ENCODE measurements at regions not wholly inside any gene's neighbourhood (a gene's known extent, or its start where the extent isn't known, plus 50 kb on each side); places are given as distances from the start of the nearest gene placed in this dataset.

DNA sequence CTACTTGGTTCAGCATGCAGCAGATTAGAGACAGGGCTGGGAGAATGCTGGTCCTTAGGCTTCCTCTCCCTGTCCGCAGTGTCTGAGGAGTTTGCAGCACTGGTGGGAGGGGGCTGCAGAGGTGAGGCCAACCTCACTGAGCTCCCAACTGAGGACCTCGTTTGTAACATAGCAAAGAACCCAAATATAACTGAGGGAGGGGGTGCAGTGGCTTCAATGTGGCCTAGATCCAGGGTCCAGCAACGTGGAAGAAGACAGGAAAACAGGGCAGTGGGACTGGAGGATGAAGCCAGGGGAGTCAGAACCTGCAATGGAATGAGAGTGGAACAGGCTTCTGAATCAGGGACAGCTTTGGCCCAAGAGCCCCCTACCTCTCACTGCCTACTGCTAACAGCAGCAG is 84.3 kb upstream of the MAFB start:
- Histone ChIP-seq H3K4me3 (no peak overlapping the region), H3K27ac (no peak overlapping the region), H3K4me1 (peaks cover 0 to 8% (median 0%) of the 10 kb centered on the region in 3 donors), H3K27me3 (peaks cover 0 to 4% (median 0%) of the 10 kb centered on the region in 4 donors), H3K9me3 (no peaks in the 10 kb centered on the region), H3K36me3 (no peaks in the 10 kb centered on the region)
- WGBS, 2 donors = 32 to 63% methylated on average over 2 of the region's 3 CpGs
- no peak for DNase-seq
- intact Hi-C loops (cut with DNase I) = no loop called here
- no peak for TF ChIP-seq POLR2A (IDR thresholded peaks at IDR 0.05)
- TF ChIP-seq CTCF (IDR thresholded peaks at IDR 0.05) = no peak

GRCh38 chr20:40774252-40774651 is 85.2 kb upstream of the MAFB start:
- Histone ChIP-seq H3K9me3 (no peaks in the 10 kb centered on the region), H3K4me3 (no peak overlapping the region), H3K27me3 (peaks cover 0 to 9% (median 0%) of the 10 kb centered on the region in 4 donors), H3K36me3 (no peaks in the 10 kb centered on the region), H3K27ac (no peak overlapping the region), H3K4me1 (peaks cover 0 to 8% (median 0%) of the 10 kb centered on the region in 3 donors)
- DNase-seq = no peak
- WGBS, 2 donors = 44 to 64% methylated on average over 4 of the region's 4 CpGs
- intact Hi-C loops (cut with DNase I) = no loop called here
- no peak for TF ChIP-seq CTCF (IDR thresholded peaks at IDR 0.05)
- TF ChIP-seq POLR2A (IDR thresholded peaks at IDR 0.05) = no peak

DNA sequence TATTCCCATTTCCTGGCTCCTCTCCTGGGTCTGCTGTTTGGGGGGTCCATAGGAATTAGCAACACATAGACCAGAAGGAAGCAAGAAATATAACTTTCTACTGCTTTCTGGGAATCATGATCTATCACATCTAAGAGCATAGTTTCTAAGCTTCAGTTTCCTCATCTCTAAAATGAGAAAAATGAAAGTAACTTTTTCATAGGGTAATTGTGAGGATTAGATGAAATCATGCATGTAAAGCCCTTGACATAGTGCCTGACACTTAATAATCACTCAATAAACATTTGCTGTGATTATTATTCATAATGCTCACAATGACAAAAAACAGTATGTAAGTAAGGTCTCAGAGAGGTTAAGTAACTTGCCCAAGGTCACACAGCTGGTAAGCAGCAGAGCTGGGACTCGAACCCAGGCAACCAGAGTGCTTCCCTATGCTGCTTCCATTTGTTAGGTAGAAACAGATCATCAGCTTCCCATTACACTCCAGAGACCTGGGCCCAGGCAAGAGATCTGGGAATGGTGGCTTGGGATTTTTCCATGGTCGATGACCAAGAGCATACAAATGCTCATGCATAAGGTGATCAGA is 86.6 kb upstream of the MAFB start:
- DNase-seq = no peak
- H3K4me1 ChIP-seq = peaks cover 0 to 8% (median 0%) of the 10 kb centered on the region in 3 donors
- H3K36me3 ChIP-seq = no peaks in the 10 kb centered on the region
- H3K27ac ChIP-seq = no peak overlapping the region
- TF ChIP-seq POLR2A (IDR thresholded peaks at IDR 0.05) (no peak), CTCF (IDR thresholded peaks at IDR 0.05) (no peak)
- no peak overlapping the region for H3K4me3 ChIP-seq
- H3K9me3 ChIP-seq = no peaks in the 10 kb centered on the region
- WGBS, 2 donors = 54 to 68% methylated on average over 2 of the region's 2 CpGs
- intact Hi-C loops (cut with DNase I) = no loop called here
- H3K27me3 ChIP-seq = peaks cover 0 to 9% (median 0%) of the 10 kb centered on the region in 4 donors

DNA sequence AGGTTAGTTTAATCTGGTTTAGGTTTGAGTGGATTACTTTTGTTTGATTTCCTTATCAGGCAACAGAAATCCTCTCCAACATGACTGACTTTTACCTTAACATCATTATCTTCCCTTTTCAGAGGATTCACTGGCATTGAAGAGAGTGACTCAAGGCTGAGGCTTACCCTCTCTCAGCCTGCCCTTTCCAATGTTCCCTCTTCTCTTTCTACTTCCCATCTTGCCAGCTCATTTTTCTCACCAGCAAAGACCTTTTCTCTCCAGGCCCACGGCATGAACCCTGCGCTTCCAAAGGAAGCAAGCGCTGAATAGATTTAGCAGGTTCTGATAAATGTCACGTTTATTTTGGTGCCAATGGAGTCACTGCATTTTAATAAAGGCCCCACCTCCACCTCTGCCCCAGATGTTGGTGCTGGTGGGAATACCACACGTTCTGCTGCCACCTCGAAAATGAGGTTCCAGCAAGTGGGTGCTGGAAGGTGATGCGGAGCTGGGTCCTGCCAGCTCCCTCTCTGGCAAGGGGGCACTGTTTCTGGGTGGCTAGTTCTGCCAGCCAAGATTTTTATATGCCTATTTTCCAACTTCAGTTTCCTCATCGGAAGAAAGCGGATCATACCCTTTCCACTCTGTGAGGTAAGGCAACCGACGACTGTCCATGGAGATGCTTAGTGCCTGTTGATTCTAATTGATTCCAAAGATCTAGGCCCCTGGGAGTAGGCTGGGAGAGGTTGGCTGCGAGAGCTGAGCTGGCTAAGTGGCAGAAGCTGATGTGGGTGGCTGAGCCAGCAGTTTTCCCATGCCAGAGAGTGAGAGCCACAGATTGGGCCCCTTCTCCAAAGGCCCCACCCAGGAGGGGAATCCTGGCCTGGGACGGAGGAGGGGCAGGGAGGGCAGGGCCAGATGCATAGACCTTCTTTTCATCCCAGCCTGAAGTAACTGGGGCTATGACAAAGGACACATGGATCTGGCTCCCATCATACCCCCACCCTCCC is 87.7 kb upstream of the MAFB start:
- TF ChIP-seq POLR2A (IDR thresholded peaks at IDR 0.05) = no peak
- TF ChIP-seq CTCF (IDR thresholded peaks at IDR 0.05) = no peak
- no peak overlapping the region for H3K4me3 ChIP-seq
- no peak for DNase-seq
- no peaks in the 10 kb centered on the region for H3K36me3 ChIP-seq
- H3K4me1 ChIP-seq = peaks cover 0 to 8% (median 0%) of the 10 kb centered on the region in 3 donors
- 55 to 77% methylated on average over 9 to 11 of the region's 13 CpGs for WGBS, 2 donors
- H3K27ac ChIP-seq = no peak overlapping the region
- peaks cover 0 to 9% (median 0%) of the 10 kb centered on the region in 4 donors for H3K27me3 ChIP-seq
- intact Hi-C loops (cut with DNase I) = no loop called here
- H3K9me3 ChIP-seq = no peaks in the 10 kb centered on the region

- no peak for TF ChIP-seq CTCF (IDR thresholded peaks at IDR 0.05)
- TF ChIP-seq POLR2A (IDR thresholded peaks at IDR 0.05) = no peak
- Histone ChIP-seq H3K4me1 (peaks cover 0 to 8% (median 0%) of the 10 kb centered on the region in 3 donors), H3K4me3 (no peak overlapping the region), H3K27me3 (peaks cover 0 to 9% (median 0%) of the 10 kb centered on the region in 4 donors), H3K36me3 (no peaks in the 10 kb centered on the region), H3K9me3 (no peaks in the 10 kb centered on the region), H3K27ac (no peak overlapping the region)
- intact Hi-C loops (cut with DNase I) = no loop called here
- no peak for DNase-seq
These were observed 88.6 kb upstream of the MAFB start for GRCh38 chr20:40777653-40778052.
